ENCODE measurements at regions not wholly inside any gene's neighbourhood (a gene's known extent, or its start where the extent isn't known, plus 50 kb on each side); places are given as distances from the start of the nearest gene placed in this dataset.

DNA sequence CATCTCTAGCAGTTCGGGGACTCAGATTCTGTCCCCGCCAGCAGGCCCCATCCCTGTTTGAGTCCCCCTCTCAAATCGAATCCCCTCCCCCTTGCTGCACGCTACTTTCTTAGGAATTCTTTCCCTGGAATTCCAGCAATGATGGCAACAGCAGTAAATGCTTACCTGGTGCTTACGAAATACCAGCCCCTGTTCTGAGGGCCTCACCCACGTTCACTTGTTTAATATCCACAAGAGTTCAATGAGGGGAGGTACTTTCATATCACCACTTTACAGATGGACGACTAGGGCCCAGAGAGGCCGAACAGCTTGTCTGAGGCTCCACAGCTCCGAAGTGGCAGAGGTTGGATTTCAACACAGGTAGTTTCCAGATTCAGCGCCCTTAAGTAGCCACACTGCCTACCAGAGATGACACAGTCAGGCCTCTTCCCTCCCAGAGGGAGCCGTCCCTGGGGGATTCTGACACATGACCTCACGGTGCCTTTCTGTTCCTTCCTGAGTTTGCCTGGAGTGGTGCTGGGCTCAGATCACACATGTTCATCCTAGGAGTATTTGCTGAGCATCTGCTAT lies 120.7 kb upstream of the GSE1 start:
- DNase-seq (ENCODE audit: low read depth in 2 of 2), result no peak

DNA sequence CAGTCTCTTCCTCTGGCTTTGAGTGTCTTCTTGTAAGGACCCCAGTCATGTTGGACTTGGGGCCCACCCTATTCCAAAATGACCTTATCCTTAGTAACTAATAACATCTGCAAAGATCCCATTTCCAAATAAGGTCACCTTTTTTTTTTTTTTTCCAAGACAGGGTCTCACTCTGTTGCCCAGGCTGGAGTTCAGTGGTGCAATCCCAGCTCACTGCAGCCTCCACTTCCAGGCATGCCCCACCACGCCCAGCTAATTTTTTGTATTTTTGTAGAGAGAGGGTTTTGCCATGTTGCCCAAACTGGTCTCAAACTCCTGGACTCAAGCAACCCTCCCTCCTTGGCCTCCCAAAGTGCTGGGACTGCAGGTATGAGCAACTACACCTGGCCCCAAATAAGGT lies 118.8 kb upstream of the GSE1 start:
- DNase-seq (ENCODE audit: low read depth in 2 of 2), result no peak

DNA sequence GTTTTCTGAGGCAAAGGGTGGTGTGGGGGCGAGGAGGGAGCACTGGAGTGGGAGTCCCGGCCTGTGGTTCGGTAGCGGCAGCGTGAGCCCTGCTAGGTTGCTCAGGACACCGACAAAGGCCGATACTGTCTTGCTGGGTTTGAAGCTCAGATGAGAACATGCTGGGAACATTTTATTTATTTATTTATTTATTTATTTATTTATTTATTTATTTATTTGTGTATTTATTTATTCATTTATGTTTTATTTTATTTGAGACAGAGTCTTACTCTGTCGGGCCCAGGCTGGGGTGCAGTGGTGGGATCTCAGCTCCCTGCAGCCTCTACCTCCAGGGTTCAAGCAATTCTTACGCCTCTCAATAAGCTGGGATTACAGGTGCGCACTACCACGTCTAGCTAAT lies 117.9 kb upstream of the GSE1 start:
- DNase-seq (ENCODE audit: low read depth in 2 of 2), result no peak

DNA sequence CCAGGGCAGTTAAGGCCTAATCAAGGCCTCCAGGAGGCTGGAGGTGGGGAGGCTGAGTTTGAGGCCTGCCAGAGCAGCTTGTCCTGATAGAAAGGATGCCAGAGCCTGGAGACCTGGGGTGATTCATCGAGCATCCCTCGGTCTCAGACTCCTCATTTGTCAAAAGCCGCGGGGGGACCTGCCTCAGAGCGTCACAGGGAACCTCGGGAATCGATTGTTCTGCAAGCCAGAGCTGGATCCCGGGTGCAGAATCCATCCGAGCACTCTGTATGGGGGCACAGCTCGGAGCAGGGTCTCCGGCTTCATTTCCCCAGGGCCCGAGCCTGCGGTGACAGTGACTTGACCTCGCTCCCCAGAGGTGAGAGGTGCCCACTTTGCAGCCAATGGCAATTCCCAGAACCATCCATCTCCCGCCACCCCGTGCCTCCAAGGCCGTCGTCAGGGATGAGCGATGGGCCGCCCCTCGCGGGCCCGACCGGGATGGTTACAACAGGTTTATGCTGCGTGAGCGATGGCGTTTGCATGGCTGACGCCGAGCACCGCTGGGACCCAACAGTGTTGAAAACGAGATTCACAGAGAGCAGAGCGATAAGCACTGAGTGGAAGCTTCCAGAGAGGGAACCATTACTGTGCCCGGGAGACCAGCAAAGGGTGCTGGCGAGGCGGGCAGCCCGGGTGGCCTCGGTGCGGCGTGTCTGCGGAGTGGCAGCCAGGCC lies 117.1 kb upstream of the GSE1 start:
- no peak for DNase-seq (ENCODE audit: low read depth in 2 of 2)

DNA sequence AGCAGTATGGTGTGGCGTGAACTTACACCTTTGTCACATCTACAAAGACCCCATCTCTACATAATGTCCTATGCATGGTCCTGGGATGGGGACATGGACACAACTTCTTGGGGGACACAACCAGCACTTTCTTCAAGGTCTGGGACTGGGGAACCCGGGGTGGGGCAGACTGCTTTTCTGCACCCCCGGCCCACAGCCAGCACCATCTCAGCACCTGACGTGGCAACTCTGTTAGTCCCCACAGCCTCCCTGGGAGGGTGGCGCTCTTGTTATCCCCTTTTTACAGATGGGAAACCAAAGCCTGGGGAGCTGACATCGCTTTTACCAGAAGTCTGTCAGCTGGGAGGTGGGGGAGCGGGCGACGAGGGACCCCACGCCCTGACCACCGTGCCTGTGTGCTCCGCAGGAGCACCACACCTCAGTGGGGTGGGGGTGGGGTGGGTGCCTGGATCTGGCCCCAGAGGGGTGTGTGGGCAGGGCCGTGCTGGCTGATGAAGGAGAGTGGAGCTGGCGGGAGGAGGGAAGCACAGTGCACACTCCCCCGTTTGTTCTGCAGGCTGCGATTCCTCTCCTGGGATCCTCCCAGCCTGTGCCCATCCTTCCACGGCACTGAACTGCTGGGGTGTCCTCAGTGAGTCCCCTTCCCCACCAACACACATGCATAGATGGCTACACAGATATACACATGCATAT lies 115.4 kb upstream of the GSE1 start:
- DNase-seq (ENCODE audit: low read depth in 2 of 2), result no peak

DNA sequence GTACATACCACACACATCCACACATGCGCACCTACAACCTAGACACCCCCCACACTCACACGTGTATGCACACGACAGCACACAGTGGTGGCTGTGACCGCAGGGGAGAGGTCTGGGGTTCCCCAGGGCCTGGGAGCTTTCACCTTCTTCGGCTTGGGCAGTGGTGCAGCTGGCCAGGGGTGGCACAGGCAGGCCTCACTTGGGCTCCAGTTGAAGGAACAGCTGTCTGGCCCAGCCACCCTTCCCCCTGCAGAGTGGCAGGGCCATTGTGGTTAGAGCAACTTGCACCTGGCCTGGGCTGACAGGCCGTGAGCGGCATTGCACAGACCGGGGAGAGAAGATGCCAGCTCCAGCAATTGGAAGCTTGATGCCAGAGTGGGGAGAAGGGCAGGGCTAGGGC lies 114.5 kb upstream of the GSE1 start:
- DNase-seq (ENCODE audit: low read depth in 2 of 2), result no peak

DNA sequence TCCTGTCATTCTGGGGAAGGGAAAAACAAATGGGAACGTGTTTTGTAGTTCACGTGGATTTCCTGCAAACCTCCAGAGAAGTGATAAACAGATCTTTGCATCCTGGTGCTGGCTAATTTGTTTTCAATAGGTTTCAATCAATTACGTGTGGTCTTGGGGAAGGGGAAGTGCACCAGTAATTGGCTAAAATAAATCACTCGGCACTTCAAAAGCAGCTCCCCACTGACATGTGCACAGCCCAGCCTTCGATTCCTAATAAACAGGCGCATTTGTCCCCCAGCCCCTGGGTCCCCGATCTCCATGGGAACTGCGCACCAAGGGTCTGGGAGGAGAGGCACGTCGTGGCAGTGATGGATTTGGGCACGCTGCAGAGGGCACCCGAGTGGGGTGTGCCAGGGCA lies 112.9 kb upstream of the GSE1 start:
- no peak for DNase-seq (ENCODE audit: low read depth in 2 of 2)

DNA sequence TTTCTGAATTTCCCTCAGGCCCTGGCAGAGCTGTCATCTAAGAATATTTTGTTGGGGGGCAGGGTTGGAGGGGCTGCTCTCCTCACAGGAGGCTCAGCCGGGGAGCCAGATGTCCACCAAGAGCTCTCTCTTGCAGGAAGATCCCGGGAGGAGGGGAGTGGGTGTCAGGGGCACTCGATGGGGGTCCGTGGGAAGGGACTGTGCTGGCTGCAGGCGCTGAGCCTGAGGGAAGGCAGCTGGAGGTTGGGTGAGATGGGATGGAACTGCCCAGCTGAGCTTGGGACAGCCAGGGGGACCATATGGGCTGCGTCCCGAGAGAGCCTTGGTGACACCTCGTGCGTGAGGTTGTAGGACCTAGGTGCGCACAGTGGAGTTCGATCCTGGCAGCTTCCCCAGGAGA lies 111.2 kb upstream of the GSE1 start:
- DNase-seq (ENCODE audit: low read depth in 2 of 2), result no peak

DNA sequence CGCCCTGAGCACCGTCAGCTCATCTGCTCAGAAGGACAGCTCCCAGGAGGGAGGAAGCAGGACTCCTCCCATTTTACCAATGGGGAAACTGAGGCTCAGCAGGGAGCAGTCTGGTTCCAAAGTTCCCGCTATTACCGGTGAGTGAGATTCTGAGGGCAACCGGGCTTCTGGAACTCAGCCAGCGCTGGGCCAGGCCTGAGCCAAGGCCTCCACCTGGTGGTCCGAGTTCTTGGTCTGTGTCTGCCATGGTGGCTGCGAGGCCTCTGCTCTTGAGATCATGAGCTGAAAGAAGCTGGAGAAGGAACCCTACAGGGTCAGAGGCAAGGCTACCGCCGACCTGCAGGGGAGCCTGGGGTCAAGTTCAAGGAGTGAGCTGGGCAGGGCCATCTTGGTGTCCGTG lies 110.8 kb upstream of the GSE1 start:
- no peak for DNase-seq (ENCODE audit: low read depth in 2 of 2)

DNA sequence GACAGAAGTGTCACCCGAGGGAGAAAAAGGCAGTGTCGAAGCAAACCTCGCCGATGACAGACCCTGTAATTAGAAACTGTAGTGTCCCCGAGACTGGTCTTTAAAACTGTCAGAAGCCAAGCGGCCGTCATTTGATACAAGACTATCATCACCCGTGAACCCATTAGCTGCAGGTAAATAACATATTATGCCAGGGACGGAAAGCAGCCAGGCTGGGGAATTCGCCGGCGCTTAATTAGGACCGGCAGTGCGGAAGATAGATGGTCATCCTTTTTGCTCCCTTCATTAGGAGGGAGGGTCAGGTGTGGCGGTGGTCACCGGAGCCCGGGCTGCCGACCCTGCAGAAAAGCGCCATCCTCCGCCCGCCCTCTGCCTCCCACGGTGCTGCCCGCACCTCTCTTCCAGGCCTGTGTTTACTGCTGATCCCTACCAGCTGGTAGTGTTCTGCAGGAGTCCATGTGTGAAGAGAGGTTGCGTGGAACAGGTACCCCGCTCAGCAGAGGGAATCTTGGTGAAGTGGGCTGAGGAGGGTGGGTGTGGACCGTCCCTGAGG lies 109.4 kb upstream of the GSE1 start:
- DNase-seq (ENCODE audit: low read depth in 2 of 2), result no peak

DNA sequence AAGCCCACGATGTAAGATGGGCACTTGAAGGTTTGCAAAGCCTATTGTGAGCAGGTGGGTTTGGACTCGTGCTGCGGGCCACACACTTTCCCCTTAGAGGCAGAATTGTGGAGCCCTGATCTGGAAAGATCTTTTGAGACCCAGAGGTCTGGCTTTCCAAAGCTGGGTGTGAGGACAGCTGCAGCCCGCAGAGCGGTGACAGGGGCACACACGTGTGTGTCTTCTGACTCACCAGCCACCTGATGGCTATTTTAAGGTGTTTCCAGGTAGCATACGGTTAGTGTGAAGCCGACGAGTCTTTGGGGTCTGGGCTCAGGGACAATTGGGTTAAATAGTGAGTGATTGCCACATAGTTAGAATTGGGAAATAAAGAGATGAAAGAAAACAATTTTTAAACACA lies 108.9 kb upstream of the GSE1 start:
- no peak for DNase-seq (ENCODE audit: low read depth in 2 of 2)

DNA sequence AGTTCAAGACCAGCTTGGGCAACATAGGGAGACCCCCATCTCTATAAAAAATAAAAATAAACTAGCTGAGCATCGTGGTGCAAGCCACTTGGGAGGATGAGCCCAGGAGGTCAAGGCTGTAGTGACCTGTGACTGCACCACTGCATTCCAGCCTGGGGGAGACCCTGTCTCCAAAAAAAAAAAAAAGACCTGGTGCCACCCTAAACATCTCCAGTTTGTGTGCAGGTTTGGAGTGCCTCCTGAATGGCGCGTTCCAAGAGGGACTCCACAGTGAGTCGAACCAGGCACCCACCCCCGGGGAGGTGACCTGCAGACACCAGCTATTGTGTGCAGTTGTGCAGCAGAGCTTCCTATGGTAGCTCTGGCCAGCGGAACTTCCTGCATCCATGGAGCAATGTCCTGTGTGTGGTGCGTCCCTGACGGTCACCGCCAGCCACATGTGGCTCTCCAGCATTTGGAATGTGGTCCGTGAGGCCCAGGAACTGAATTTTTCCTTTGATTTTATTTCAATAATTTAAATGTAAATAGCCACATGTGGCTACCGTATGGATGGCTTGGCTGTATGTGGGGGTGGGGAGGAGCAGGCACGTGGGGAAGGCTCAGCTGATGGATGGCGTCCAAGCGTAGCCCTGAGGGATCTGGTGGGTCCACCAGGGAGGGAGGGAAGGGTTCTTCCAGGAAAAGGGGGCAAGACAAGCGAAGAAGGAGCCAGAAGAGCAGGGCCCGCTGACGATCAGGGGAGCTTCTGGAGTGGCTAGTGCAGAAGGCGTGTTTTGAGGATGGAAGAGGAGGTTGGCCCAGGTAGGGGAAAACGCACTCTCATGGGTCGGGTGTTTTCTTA lies 107.1 kb upstream of the GSE1 start:
- no peak for DNase-seq (ENCODE audit: low read depth in 2 of 2)

DNA sequence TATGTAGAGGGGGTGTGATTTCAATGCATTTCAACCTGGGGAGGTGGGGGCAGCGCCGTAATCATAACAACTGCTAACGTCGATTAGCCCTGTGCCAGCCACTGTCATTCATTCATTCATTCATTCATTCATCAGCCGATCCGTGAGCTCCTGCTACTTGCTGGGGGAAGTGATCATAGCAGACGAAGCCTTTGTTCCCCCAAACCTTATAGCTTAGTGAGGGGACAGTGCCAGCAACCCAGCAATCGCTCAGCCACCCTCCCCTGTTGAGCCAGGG lies 106.5 kb upstream of the GSE1 start:
- no peak for DNase-seq (ENCODE audit: low read depth in 2 of 2)

DNA sequence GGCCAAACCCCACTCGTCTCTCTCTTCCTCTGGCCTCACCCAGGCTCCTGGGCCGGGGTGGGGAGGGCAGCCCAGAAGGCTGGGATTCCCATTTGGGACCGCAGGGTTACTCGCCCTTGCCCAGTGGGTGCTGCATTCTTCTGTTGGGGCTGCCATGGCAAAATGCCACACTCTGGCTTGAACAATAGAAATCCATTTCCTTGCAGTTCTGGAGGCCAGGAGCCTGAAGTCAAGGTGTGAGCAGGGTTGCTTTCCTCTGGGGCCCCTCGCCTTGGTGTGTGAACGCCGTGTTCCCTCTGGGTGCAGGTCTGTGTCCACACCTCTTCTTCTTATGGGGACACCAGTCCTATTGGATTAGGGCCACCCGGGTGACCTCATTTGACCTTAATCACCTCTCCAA lies 105.8 kb upstream of the GSE1 start:
- no peak for DNase-seq (ENCODE audit: low read depth in 2 of 2)

DNA sequence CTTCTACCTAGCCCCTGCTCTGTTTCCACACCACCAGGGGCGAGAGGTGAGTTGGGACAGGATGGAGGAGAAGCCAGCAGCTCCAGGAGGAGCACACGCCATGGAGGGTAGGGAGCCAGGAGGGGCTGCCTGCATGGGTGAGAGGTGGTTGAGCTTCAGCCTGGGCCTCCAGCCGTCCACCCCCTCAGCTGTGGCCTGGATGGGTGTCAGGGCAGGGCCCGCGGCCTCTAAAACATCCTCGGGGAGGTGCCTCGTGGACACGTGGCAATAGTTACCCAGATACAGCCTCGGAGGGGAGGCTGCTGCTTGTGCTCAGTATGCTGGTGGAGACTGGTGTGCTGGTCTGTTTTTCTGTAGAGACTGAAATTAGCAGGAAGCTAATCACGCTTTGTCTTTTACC lies 104.7 kb upstream of the GSE1 start:
- no peak for DNase-seq (ENCODE audit: low read depth in 2 of 2)

DNA sequence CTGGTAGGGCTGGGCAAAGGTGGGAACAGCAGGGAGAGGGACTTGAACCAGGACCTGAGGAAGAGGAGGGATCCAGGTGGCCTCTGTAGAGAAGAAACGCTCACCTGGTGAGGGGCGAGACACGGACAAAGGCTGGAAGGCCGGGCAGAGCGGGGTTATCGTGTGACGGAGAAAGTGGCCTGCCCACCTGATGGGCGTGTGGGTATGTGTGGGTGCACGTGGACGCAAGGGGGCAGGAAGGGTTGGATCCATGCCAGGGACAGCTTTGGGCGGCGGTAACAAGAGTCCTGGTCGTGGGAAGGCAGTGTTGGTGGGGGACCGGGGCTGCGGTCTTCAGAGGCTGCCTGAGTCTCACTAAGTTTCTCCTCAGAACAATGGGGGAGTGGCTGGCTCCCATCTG lies 104.1 kb upstream of the GSE1 start:
- DNase-seq (ENCODE audit: low read depth in 2 of 2), result no peak

DNA sequence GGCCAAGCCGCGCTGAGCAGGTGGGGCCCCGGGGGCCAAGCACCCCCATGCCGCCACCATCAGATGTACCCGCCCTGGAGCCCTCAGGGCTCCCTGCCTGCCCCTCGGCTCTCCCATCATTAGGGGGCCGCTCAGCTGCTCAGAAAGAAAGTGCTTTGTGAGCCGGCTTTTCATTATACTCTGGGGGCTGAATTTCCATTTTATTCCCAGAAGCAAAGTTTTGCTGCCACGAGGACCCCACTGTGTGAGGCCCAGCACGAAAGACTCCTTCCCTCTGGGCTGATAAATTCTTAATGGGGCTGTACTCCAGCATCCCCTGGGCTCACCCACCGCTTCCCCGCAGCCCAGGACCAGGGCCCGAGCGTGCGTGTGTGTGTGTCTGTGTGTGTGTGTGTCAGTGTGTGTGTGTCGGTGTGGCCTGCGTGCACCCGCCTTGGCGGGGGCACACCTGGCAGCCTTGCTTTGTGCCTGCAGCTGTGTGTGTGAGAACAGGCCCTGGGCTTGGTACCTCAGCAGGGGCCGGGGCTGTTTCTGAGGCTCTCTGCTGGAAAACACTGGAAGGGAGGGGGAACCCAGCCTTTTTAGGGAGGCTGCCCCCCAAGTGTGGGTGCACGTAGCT lies 103.0 kb upstream of the GSE1 start:
- no peak for DNase-seq (ENCODE audit: low read depth in 2 of 2)

DNA sequence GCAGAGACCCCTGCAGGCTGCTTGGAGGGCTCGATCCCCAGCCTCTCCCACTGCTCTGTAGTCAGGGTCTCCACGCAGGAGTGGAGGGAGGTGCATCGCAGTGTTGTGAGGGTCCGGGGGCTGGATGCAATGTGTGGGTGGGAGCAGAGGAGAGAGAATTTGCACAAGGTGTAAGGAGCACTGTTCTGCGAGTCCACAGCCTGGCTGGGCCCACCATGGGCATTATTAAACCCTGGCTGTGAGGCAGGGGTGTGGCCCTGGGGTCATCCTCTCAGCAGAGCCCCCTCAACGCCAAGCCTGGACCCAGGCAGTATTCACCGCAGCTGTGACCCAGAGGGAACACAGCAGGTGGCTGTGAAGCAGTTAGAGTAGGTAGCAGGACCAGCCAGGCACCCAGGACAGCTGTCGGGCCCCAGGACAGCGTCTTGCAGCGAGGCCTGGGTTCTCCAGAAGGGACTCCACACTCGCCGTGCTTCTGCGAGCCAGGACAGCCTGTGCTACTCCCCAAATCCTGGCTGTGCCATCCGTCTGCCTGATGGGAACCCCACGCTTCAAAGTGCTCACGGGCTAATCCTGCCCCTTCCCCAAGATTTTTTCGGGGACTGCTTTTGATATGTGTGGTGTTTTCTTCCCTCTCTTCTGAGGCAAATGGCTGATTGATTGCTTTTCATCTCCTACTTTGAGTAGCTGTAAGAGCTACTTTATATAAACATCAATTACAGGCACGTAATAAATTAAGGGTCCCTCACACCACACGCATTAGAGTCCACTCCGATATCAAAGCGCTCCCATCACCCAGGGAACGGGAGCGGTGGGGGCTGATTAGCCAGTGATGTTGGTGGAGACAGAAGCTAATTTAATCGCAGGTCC lies 100.9 kb upstream of the GSE1 start:
- DNase-seq (ENCODE audit: low read depth in 2 of 2), result no peak

DNA sequence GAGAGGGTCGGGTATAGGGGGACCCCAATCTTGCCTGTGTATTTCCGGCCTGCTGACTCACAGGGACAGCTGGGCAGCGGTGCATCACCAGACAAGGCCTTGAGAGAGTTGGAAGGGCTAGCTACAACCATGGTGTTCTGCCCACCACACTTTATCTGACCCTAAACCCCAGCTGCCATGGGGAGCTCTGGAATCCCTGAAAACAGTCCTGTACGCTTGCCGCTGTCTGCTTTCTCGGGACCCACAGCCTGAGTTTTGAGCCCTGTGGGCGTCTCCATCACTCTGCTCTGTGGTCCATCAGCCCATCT lies 100.4 kb upstream of the GSE1 start:
- DNase-seq (ENCODE audit: low read depth in 2 of 2), result no peak

DNA sequence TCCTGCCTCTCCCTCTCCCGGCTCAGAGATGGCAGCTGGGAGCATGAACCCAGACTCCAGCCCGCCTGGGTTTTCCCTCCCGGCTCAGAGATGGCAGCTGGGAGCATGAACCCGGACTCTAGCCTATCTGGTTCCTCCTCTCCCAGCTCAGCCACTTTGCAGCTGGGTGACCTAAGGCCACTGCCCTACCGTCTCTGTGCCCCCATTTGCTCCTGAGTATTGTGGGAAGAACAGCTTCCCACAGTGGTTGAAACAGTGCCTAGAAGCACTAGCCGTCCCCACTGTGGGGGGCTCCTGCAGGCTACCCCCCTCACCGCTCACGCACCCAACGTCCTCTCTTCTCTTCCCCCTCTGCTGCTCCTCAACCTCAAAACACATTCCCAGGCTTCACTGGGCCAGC lies 99.9 kb upstream of the GSE1 start:
- DNase-seq (ENCODE audit: low read depth in 2 of 2), result no peak

DNA sequence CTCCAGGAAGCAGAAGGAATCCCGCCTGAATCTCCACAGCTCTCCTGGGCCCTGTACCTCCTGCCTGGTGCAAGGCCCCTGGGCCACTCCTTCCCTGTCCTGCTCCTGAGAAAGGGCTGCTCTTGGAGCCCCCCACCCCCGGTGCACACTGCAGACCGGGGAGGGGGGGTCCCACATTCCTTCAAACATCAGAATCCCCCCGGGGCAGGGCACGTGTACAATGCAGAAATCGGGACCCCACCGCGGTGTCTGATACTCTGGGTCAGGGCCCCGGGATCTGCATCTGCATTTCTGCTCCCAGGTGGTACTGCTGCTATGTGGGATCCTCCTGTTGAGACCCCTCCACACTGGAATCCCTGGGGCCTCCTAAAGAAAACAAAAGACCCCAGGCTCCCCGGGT lies 99.5 kb upstream of the GSE1 start:
- DNase-seq (ENCODE audit: low read depth in 2 of 2), result no peak

DNA sequence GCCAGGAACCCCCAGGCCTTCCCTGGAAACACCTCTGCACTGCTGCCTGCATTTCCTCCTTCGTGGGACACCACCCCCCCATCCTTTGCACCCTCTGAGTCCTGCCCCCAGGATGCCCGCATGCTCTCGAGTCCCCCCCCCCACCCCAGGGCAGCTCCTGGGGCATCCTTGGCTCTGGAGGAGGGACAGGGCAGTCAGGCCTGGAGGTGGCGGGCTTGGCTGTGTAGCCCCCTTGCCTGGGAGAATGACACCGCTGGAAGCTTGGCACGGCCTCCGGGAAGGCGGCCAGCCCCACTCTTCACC lies 98.9 kb upstream of the GSE1 start:
- no peak for DNase-seq (ENCODE audit: low read depth in 2 of 2)
